ENCODE measurements at regions not wholly inside any gene's neighbourhood (a gene's known extent, or its start where the extent isn't known, plus 50 kb on each side); places are given as distances from the start of the nearest gene placed in this dataset.
"Not testable (repeated sequence)": the region's sequence is repeated elsewhere in the genome, so short reads cannot be mapped to it uniquely, and the experiment has no call there.

DNA sequence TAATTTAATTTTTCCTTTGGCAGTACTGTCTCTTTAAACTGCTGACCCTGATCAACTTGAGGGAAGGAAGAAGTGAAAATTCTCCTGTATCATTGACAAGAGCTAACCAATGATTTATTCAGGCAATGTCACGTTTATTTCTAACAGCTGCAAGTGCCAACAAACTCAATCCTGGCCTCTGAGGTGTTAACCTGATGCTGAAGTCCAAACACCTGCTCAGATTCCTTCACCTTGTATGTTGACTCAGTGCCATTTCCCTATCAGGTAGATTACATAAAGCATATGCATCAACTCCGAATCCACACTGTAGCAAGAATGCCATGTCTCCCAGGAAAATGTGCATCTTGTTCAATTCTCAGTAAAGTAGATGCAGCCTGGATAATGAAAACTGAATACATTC is 820.0 kb downstream of the XPNPEP1 start:
- H3K9me3 Mint-ChIP-seq = no peaks in the 10 kb centered on the region
- DNase-seq = peak; percentile 20
- no peak overlapping the region for H3K27ac Mint-ChIP-seq
- H3K36me3 Mint-ChIP-seq (ENCODE audit: low read depth) = no peaks in the 10 kb centered on the region
- no peaks in the 10 kb centered on the region for H3K4me1 Mint-ChIP-seq
- H3K27me3 Mint-ChIP-seq = no peaks in the 10 kb centered on the region
- intact Hi-C loops (cut with micrococcal nuclease) = no loop called here
- no peak overlapping the region for H3K4me3 Mint-ChIP-seq

DNA sequence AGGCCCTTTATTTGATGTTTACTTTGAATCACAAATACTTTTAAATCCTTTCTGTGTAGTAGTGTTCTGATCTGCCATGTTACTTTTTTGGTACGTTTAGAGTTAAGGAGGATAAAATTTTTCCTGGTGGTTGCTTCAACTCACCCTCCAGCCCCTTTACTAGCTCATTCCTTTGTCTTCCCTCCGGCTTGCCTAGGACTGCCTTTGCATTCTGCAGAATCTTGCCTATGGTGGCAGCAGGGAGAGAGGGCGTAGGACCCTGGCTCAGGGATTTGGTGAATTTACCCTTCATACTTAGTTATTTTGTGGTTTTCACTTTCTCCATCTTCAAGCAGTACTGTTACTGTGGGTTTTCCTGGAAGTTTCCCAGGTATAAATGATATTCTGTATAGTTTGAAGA is 833.5 kb downstream of the XPNPEP1 start:
- Mint-ChIP-seq H3K36me3 (ENCODE audit: low read depth) (no peaks in the 10 kb centered on the region), H3K27ac (no peak overlapping the region), H3K4me1 (no peaks in the 10 kb centered on the region), H3K4me3 (no peak overlapping the region), H3K27me3 (no peaks in the 10 kb centered on the region), H3K9me3 (peaks cover 3% of the 10 kb centered on the region)
- intact Hi-C loops (cut with micrococcal nuclease) = no loop called here
- DNase-seq = no peak

DNA sequence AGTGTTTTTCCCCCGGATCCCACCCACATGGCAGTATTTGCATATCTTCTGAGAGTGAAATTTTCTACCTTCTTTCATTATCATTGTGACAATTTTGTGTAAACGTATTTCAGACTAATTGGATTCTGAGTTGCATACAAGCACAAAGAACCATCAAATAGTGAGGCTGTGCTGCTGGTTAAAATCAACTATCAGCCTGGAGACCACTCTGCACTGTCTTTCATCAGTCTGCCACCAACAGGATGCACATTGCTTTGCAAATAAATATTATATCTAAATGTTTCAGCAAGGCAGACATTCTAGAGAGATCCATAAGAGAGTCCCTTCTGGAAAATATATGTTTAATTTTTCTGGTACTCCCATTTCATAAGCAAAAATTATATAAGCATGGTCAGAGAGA is 851.8 kb downstream of the XPNPEP1 start:
- no peak for DNase-seq
- H3K9me3 Mint-ChIP-seq = no peaks in the 10 kb centered on the region
- H3K36me3 Mint-ChIP-seq (ENCODE audit: low read depth) = no peaks in the 10 kb centered on the region
- no peak overlapping the region for H3K4me3 Mint-ChIP-seq
- no peaks in the 10 kb centered on the region for H3K4me1 Mint-ChIP-seq
- H3K27ac Mint-ChIP-seq = no peak overlapping the region
- intact Hi-C loops (cut with micrococcal nuclease) = no loop called here
- H3K27me3 Mint-ChIP-seq = no peaks in the 10 kb centered on the region

DNA sequence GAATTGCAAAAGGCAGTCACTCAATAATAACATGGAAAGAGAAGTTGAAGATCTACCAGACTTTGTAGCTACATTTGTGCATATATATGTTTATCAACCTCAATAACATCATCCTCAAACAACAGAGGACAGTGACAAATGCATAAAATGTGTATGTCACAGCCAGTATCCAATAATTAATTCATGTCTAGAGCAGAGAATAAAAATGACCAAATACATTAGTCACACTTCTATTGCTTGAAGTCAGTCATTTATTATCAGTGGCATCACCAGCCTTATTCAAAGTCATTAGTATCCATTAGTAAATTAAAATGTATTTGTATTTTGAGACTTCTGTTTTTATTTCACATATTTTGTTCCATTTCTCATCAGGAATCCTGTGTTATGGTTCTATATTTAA is 852.8 kb downstream of the XPNPEP1 start:
- Mint-ChIP-seq H3K4me3 (no peak overlapping the region), H3K9me3 (no peaks in the 10 kb centered on the region), H3K27me3 (no peaks in the 10 kb centered on the region), H3K36me3 (ENCODE audit: low read depth) (no peaks in the 10 kb centered on the region), H3K27ac (no peak overlapping the region), H3K4me1 (no peaks in the 10 kb centered on the region)
- no peak for DNase-seq
- intact Hi-C loops (cut with micrococcal nuclease) = no loop called here

DNA sequence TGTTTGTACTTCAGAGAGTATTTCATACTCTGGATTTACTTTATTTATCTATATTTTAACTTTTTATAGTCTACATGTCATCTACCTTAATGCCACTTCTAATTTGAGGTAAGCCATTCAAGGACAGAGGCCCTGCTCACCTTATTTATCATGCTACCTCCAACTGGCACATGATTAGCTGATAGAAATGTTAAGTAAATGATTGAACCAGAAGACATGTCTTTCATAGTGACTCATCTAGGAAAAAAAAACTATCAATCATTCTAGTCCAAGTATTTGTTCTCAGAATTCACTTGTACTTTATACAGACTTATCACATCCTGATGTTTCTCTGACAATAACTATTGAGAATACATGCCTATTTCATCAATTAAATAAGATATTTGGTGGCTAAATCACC is 856.3 kb downstream of the XPNPEP1 start:
- no peak overlapping the region for H3K27ac Mint-ChIP-seq
- no peaks in the 10 kb centered on the region for H3K27me3 Mint-ChIP-seq
- H3K4me1 Mint-ChIP-seq = no peaks in the 10 kb centered on the region
- intact Hi-C loops (cut with micrococcal nuclease) = no loop called here
- DNase-seq = no peak
- no peaks in the 10 kb centered on the region for H3K9me3 Mint-ChIP-seq
- no peak overlapping the region for H3K4me3 Mint-ChIP-seq
- H3K36me3 Mint-ChIP-seq (ENCODE audit: low read depth) = no peaks in the 10 kb centered on the region

DNA sequence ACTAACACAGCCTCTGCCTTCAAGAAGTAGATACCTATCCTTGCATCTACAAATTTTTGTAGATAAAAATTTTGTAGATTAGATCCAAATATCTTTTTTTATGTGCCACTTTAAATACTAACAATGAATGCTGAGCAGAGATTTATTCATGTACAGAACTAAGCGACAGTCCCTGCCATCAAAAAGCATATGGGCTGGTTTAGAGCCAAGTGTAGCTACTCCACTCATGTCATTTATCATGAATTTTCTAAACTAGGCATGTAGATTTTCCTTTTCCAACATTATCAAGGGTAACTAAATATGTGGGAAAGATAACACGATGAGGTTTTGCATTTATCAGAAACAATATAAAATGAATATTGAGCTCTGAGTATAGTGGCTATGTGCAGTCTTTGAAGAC is 857.5 kb downstream of the XPNPEP1 start:
- no peak overlapping the region for H3K4me3 Mint-ChIP-seq
- no peak overlapping the region for H3K27ac Mint-ChIP-seq
- no peak for DNase-seq
- intact Hi-C loops (cut with micrococcal nuclease) = no loop called here
- no peaks in the 10 kb centered on the region for H3K4me1 Mint-ChIP-seq
- no peaks in the 10 kb centered on the region for H3K36me3 Mint-ChIP-seq (ENCODE audit: low read depth)
- no peaks in the 10 kb centered on the region for H3K27me3 Mint-ChIP-seq
- no peaks in the 10 kb centered on the region for H3K9me3 Mint-ChIP-seq

DNA sequence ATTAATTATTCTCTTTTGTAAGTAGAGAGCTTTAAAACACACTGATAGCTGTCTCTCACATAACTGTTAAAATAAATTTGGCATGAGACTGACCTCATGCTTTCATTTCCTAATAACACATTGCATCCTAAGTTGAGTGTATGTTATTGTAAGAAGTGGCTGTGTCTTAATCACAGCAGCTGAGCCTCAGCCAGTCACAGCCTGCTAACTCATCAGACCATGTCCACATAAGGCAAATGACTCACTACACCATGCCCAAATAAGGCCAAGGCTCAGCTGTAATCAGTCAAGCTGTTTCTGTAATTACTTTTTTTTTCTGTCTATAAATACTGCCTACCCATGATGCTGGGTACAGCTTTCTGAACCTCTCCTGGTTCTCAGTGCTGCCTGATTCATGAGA is 860.9 kb downstream of the XPNPEP1 start:
- no peaks in the 10 kb centered on the region for H3K36me3 Mint-ChIP-seq (ENCODE audit: low read depth)
- H3K27me3 Mint-ChIP-seq = no peaks in the 10 kb centered on the region
- intact Hi-C loops (cut with micrococcal nuclease) = no loop called here
- H3K4me1 Mint-ChIP-seq = no peaks in the 10 kb centered on the region
- no peak for DNase-seq
- H3K27ac Mint-ChIP-seq = no peak overlapping the region
- no peak overlapping the region for H3K4me3 Mint-ChIP-seq
- no peaks in the 10 kb centered on the region for H3K9me3 Mint-ChIP-seq

DNA sequence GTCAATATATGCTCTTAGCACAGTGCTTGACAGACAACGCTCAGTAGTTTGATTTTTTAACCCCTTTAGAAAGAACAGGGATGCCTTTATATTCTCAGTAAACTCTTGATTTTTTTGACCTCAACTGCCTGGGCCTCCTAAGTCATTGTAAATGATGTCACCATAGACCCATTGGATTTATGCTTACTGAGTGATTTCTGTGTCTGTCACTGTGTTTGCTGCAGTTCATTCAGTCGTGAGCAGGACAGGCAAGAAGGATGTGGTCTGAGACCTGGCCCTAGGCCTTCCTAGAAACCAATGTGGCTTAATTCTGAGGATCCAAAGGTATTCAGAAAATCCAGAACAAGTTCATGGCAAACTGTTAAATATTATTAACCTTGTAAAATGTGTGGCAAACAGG is 868.1 kb downstream of the XPNPEP1 start:
- intact Hi-C loops (cut with micrococcal nuclease) = no loop called here
- Mint-ChIP-seq H3K9me3 (peaks cover 4% of the 10 kb centered on the region), H3K4me1 (no peaks in the 10 kb centered on the region), H3K4me3 (no peak overlapping the region), H3K27me3 (no peaks in the 10 kb centered on the region), H3K27ac (no peak overlapping the region), H3K36me3 (ENCODE audit: low read depth) (no peaks in the 10 kb centered on the region)
- DNase-seq = no peak

DNA sequence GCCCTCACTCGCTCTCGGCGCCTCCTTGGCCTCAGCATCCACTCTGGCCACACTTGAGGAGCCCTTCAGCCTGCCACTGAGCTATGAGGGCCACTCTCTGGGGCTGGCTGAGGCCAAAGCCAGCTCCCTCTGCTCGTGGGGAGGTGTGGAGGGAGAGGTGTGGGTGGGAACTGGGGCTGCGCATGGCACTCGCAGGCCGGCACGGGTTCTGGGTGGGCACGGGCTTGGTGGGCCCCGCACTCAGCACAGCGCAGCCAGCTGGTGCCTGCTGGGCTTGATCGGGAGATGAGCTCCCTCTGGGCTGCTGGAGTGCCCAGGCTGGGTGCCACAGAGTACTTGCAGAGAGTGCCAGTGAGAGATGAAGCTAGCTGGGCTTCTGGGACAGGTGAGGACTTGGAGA is 875.5 kb downstream of the XPNPEP1 start:
- H3K9me3 Mint-ChIP-seq = peaks cover 9% of the 10 kb centered on the region
- no peak overlapping the region for H3K4me3 Mint-ChIP-seq
- no peaks in the 10 kb centered on the region for H3K36me3 Mint-ChIP-seq (ENCODE audit: low read depth)
- intact Hi-C loops (cut with micrococcal nuclease) = no loop called here
- no peak for DNase-seq
- no peaks in the 10 kb centered on the region for H3K27me3 Mint-ChIP-seq
- H3K4me1 Mint-ChIP-seq = no peaks in the 10 kb centered on the region
- no peak overlapping the region for H3K27ac Mint-ChIP-seq

DNA sequence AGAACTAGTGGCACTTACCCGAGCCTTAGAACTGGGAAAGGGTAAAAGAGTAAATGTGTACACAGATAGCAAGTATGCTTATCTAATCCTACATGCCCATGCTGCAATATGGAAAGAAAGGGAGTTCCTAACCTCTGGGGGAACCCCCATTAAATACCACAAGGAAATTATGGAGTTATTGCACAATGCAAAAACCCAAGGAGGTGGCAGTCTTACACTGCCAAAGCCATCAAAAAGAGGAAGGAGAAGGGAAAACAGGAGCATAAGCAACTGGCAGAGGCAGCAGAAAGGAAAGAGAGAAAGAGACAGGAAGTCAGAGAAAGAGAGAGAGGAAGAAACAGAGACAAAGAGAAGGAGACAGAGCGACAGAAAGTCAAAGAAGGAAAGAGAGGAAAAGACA is 876.9 kb downstream of the XPNPEP1 start:
- H3K27ac Mint-ChIP-seq; H3K27me3 Mint-ChIP-seq; intact Hi-C loops (cut with micrococcal nuclease); DNase-seq; H3K36me3 Mint-ChIP-seq (ENCODE audit: low read depth); H3K4me3 Mint-ChIP-seq; H3K4me1 Mint-ChIP-seq: not testable (repeated sequence)
- H3K9me3 Mint-ChIP-seq = peaks cover 10% of the 10 kb centered on the region

DNA sequence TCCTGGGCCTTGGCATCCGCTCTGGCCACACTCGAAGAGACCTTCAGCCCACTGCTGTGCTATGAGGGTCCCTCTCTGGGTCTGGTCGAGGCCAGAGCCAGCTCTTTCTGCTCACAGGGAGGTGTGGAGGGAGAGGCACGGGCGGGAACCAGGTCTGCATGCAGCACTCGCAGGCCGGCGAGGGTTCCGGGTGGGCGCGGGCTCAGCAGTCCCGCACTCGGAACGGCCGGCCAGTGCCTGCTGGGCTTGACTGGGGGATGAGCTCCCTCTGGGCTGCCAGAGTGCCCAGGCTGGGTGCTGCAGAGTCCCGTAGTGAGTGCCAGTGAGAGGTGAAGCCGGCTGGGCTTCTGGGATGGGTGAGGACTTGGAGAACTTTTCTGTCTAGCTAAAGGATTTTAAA is 882.7 kb downstream of the XPNPEP1 start:
- Mint-ChIP-seq H3K9me3 (peaks cover 7% of the 10 kb centered on the region), H3K4me1 (no peaks in the 10 kb centered on the region), H3K27me3 (no peaks in the 10 kb centered on the region), H3K36me3 (ENCODE audit: low read depth) (no peaks in the 10 kb centered on the region), H3K27ac (no peak overlapping the region), H3K4me3 (no peak overlapping the region)
- DNase-seq = no peak
- intact Hi-C loops (cut with micrococcal nuclease) = no loop called here

DNA sequence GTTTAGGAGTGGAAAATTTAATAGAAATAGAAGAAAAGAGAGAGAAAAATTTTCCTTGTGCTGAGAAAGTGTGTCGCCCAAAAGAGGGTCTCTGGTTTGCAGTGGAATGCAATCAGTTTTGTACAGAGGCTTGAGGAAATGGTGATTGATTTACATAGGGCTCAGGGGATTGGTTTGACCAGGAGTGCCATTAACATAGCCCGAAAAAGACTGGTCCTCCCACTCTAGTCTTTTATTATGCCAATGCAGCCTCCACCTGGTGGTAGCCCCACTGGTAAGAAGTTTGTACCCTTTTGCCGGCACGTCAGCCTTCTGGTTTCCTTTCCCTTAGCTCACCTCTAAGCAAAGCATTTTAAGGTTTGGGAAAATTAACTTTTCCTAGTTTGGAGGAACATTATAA is 885.3 kb downstream of the XPNPEP1 start:
- no peaks in the 10 kb centered on the region for H3K36me3 Mint-ChIP-seq (ENCODE audit: low read depth)
- H3K27ac Mint-ChIP-seq = no peak overlapping the region
- no peak for DNase-seq
- peaks cover 4% of the 10 kb centered on the region for H3K9me3 Mint-ChIP-seq
- no peak overlapping the region for H3K4me3 Mint-ChIP-seq
- intact Hi-C loops (cut with micrococcal nuclease) = no loop called here
- H3K27me3 Mint-ChIP-seq = no peaks in the 10 kb centered on the region
- H3K4me1 Mint-ChIP-seq = no peaks in the 10 kb centered on the region

DNA sequence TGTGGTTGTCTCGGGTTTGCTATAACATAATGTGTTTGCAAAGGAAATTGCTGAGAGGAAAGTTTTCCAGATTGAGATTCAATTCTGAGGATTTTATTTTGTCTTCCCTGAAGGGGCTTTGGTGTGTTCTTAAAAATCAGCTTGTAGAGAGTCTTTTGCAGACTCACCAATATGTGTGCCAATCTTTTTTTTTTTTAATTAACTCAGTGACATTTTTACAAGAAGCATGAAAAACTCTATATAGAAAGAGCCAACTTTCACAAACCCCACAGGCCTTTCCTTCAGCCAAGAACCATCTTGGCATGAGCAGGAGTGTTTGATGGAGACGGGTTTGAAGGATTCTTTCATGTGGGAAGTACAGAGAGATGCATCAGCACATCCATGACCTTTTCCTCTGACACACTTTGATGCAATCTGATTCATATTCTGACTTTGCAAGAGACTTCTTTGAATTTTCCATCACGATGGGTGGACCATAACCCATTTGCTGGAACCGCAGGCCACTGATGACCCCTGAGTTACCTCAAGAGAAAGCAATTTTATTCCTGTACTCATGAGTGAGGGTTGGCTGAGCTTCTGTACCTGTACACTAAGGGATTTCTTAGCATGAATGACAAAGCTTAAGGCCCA is 892.6 kb downstream of the XPNPEP1 start:
- no peaks in the 10 kb centered on the region for H3K4me1 Mint-ChIP-seq
- H3K4me3 Mint-ChIP-seq = no peak overlapping the region
- DNase-seq = no peak
- no peak overlapping the region for H3K27ac Mint-ChIP-seq
- no peaks in the 10 kb centered on the region for H3K27me3 Mint-ChIP-seq
- intact Hi-C loops (cut with micrococcal nuclease) = no loop called here
- H3K9me3 Mint-ChIP-seq = no peaks in the 10 kb centered on the region
- no peaks in the 10 kb centered on the region for H3K36me3 Mint-ChIP-seq (ENCODE audit: low read depth)

DNA sequence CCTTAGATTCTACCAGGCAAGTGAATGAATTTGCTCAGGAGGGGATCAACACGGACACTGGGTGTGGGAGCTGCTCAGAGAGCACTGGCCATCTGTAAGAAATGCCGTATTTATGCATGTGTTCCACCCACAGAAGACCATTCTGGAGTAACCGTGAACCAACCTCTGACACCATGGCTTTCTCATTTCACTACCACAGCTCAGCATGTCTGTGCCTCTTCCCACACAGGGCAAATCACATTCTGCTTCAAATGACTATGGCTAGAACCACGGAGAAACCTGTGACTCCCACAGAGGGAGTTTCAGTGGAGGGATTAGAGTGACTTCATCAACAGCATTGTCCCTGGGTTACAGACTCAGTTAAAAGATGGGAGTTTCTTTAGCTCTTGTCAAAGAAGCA is 893.4 kb downstream of the XPNPEP1 start:
- Mint-ChIP-seq H3K36me3 (ENCODE audit: low read depth) (no peaks in the 10 kb centered on the region), H3K27ac (no peak overlapping the region), H3K9me3 (no peaks in the 10 kb centered on the region), H3K27me3 (no peaks in the 10 kb centered on the region), H3K4me3 (no peak overlapping the region), H3K4me1 (no peaks in the 10 kb centered on the region)
- intact Hi-C loops (cut with micrococcal nuclease) = no loop called here
- no peak for DNase-seq

DNA sequence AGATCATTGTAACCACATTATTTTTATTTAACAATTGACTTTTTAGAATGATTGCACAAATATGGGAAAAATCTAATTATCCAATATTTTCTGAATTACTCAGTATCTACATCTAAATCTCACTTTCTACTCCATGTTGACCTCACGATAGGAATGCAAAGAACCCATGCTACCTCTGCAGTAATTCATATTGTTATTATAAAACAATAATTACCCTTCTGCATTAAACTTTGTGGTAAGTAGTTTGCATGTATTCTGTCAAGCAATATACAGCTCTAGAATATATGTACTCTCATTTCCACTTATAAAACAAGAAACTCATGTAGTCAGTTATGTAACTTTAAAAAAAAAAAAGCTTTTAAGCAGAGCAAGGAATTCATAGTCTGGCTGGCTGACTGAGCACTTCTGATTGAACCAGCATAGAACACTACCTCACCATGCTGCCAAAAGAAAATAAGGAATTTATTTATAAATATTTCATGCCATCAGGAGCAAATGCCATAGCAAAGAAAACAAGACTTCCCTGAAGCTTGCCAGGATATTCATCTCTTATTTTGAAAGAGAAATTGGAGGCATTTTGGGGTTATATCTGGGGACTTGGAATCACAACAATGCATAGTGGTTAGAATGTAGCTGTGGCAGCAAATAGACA is 895.7 kb downstream of the XPNPEP1 start:
- intact Hi-C loops (cut with micrococcal nuclease) = no loop called here
- no peak for DNase-seq
- H3K27me3 Mint-ChIP-seq = no peaks in the 10 kb centered on the region
- H3K4me1 Mint-ChIP-seq = no peaks in the 10 kb centered on the region
- no peak overlapping the region for H3K27ac Mint-ChIP-seq
- no peak overlapping the region for H3K4me3 Mint-ChIP-seq
- H3K9me3 Mint-ChIP-seq = no peaks in the 10 kb centered on the region
- H3K36me3 Mint-ChIP-seq (ENCODE audit: low read depth) = no peaks in the 10 kb centered on the region

All from activated CD4-positive, alpha-beta T cell treated with anti-CD3 and anti-CD28 coated beads, Interleukin-2, amount 10 ng/mL, durations not matched to agents 24 days and 14 days (primary cell).